Keratinocyte (primary cell): ENCODE measurements at regions not wholly inside any gene's neighbourhood (a gene's known extent, or its start where the extent isn't known, plus 50 kb on each side); places are given as distances from the start of the nearest gene placed in this dataset.

ENCODE experiments used
- DNase-seq: peaks from one replicate; pipeline ENCODE4 v3.0.0-alpha.2; 2011; ENCODE audit warnings: low read depth, missing footprints, low spot score
- FAIRE-seq: peaks from 2 replicates; lab custom pipeline; 2011; peaks lifted over from hg19 to GRCh38; lab: Jason Lieb, UNC
- H2AFZ ChIP-seq: 2 replicates; pipeline ENCODE4 v1.6.0; 2012; ENCODE audit warnings: low read length, control low read depth, inconsistent platforms; ENCODE audit not compliant: control insufficient read depth
- H3K27ac ChIP-seq: 2 replicates; pipeline ENCODE4 v1.5.1; 2011; ENCODE audit warnings: low read length; ENCODE audit not compliant: control insufficient read depth, insufficient read depth
- H3K27me3 ChIP-seq: 3 replicates; pipeline ENCODE4 v1.6.0; 2011; ENCODE audit warnings: low read length; ENCODE audit not compliant: control insufficient read depth, insufficient read depth; ENCODE audit errors: extremely low read depth
- H3K36me3 ChIP-seq, 2 experiments: 2 replicates in 1 of 2; 3 replicates in 1 of 2; pipeline ENCODE4 v1.5.1; 2011; ENCODE audit warnings: low read length in 2 of 2, mild to moderate bottlenecking in 1 of 2; ENCODE audit not compliant: control insufficient read depth in 2 of 2, insufficient read depth in 2 of 2; ENCODE audit errors: extremely low read depth in 1 of 2
- H3K4me1 ChIP-seq: 3 replicates; pipeline ENCODE4 v1.5.1; 2011; ENCODE audit warnings: low read length; ENCODE audit not compliant: control insufficient read depth, insufficient read depth; ENCODE audit errors: extremely low read depth
- H3K4me2 ChIP-seq: 3 replicates; pipeline ENCODE4 v1.6.0; 2011; ENCODE audit warnings: low read depth, low read length; ENCODE audit not compliant: control insufficient read depth, insufficient read depth; ENCODE audit errors: extremely low read depth
- H3K4me3 ChIP-seq, 3 experiments: fragments of 200-600 bp in 1 of 3; sonication (generic) in 1 of 3; 2 replicates in 2 of 3; 3 replicates in 1 of 3; pipeline ENCODE4 v1.5.1; 2011 to 2016; ENCODE audit warnings: low read length in 3 of 3, mild to moderate bottlenecking in 3 of 3, control low read depth in 2 of 3, inconsistent platforms in 1 of 3, low read depth in 1 of 3, mixed read lengths in 1 of 3, mixed run types in 1 of 3, moderate library complexity in 1 of 3; ENCODE audit not compliant: control insufficient read depth in 2 of 3, insufficient read depth in 2 of 3; ENCODE audit errors: extremely low read depth in 1 of 3
- H3K79me2 ChIP-seq: 2 replicates; pipeline ENCODE4 v1.6.0; 2012; ENCODE audit warnings: low read length; ENCODE audit not compliant: control insufficient read depth, insufficient read depth
- H3K9ac ChIP-seq: 3 replicates; pipeline ENCODE4 v1.6.0; 2011; ENCODE audit warnings: low read length; ENCODE audit not compliant: control insufficient read depth, insufficient read depth; ENCODE audit errors: extremely low read depth
- H3K9me1 ChIP-seq: 3 replicates; pipeline ENCODE4 v1.6.0; 2011; ENCODE audit warnings: low read length; ENCODE audit not compliant: control insufficient read depth, insufficient read depth; ENCODE audit errors: extremely low read depth
- H3K9me3 ChIP-seq: 2 replicates; pipeline ENCODE4 v1.5.1; 2012; ENCODE audit warnings: low read depth, low read length; ENCODE audit not compliant: control insufficient read depth
- H4K20me1 ChIP-seq: 3 replicates; pipeline ENCODE4 v1.6.0; 2011; ENCODE audit warnings: low read length; ENCODE audit not compliant: control insufficient read depth, insufficient read depth; ENCODE audit errors: extremely low read depth
- EZH2 ChIP-seq: IDR thresholded peaks from one replicate; pipeline ENCODE4 v1.6.1; 2012; ENCODE audit warnings: inconsistent platforms, mild to moderate bottlenecking, low read length, moderate library complexity
- dilution Hi-C: fragments of 300-500 bp; cut with MboI; formaldehyde crosslinking; loops from one replicate; pipeline ENCODE4 v1.7.0; 2020; ENCODE audit warnings: low sequenced_read_pairs; ENCODE audit not compliant: extremely low pct_ligation_motif_present
- TF ChIP-seq, protein P1 (sequence below), 3 experiments: IDR thresholded peaks in 1 of 3; conservative IDR thresholded peaks in 1 of 3; optimal IDR thresholded peaks in 1 of 3; 2 replicates in 2 of 3; 3 replicates in 1 of 3; pipeline versions ENCODE3 to v1.5.1; 2011; ENCODE audit warnings: low read length in 3 of 3, mild to moderate bottlenecking in 3 of 3, moderate library complexity in 2 of 3, control low read depth in 1 of 3, inconsistent platforms in 1 of 3; ENCODE audit not compliant: insufficient read depth in 2 of 3; ENCODE audit errors: extremely low read depth in 1 of 3

DNA sequence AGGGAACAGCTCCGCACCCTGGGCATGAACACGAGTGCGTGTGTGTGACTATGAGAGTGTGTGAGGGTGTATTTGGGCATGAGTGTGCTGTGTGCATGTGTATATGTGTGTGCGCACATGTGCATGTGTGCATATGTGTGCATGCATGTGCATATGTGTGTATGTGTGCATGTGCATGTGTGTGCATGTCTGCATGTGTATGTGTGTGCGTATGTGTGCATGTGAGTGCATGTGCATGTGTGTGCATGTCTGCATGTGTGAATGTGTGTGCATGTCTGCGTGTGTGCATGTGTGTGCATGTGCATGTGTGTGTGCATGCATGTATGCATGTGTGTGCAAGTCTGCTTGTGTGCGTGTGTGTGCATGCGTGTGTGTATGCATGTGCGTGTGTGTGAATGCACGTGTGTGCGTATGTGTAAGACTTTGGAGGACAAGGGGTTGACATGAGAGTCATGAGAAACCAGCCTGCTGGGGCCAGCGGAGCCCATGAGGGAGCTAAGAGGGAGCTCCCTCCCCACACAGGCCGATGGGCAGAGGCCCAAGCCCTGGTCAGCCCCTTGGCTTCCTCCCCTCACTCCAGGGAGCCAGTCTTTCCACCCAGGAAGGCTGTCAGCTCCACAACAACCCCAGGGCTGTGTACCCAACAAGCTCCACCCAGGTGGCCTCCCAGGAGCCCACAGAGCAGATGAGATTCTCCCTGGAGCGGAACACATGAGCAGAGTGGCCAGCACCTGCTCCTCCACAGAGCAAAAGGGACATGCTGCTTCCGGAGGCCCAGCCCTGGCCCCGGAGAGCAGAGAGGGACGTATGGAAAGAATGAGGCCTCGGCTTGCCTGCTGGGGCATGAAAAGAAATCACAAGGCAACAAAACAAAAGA, 142.5 kb upstream of the PPP2R2D start:
- no peak for FAIRE-seq
- H3K27ac ChIP-seq = no peak overlapping the region
- dilution Hi-C loops = no loop called here
- H3K4me2 ChIP-seq = no peak overlapping the region
- H3K9ac ChIP-seq = no peak overlapping the region
- H3K27me3 ChIP-seq = no peaks in the 10 kb centered on the region
- H3K9me3 ChIP-seq = peaks cover 5% of the 10 kb centered on the region
- H2AFZ ChIP-seq = no peak overlapping the region
- no peaks in the 10 kb centered on the region for H3K9me1 ChIP-seq
- no peak overlapping the region for H3K4me3 ChIP-seq
- H4K20me1 ChIP-seq = no peaks in the 10 kb centered on the region
- no peaks in the 10 kb centered on the region for H3K4me1 ChIP-seq
- H3K36me3 ChIP-seq = no peaks in the 10 kb centered on the region
- TF ChIP-seq EZH2 = no peak
- TF ChIP-seq, protein P1, sequence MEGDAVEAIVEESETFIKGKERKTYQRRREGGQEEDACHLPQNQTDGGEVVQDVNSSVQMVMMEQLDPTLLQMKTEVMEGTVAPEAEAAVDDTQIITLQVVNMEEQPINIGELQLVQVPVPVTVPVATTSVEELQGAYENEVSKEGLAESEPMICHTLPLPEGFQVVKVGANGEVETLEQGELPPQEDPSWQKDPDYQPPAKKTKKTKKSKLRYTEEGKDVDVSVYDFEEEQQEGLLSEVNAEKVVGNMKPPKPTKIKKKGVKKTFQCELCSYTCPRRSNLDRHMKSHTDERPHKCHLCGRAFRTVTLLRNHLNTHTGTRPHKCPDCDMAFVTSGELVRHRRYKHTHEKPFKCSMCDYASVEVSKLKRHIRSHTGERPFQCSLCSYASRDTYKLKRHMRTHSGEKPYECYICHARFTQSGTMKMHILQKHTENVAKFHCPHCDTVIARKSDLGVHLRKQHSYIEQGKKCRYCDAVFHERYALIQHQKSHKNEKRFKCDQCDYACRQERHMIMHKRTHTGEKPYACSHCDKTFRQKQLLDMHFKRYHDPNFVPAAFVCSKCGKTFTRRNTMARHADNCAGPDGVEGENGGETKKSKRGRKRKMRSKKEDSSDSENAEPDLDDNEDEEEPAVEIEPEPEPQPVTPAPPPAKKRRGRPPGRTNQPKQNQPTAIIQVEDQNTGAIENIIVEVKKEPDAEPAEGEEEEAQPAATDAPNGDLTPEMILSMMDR (optimal IDR thresholded peaks at IDR 0.05 in 1 of 3, IDR thresholded peaks at IDR 0.05 in 1 of 3, conservative IDR thresholded peaks at IDR 0.05 in 1 of 3; ENCODE audit: extremely low read depth in 1 of 3, insufficient read depth in 2 of 3, low read length in 3 of 3) = no peak
- no peak for DNase-seq
- no peaks in the 10 kb centered on the region for H3K79me2 ChIP-seq

DNA sequence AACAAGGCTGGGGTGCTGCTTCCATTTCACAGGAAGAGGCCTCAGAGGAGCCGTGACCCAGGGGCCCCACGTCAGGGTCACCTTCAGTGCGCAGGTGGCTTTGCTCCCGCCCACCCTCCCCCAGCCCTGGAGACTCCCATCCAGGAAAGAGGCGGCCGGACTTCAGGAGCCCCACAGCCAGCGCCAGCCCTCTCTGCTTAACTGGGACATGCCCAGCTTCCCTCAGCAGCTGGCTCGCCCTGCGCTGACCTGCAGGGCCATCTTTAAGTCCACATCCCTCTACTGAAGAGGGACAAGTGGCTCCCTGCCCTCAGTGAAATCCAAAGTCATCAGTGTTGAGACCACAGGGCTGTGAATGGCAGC, 141.9 kb upstream of the PPP2R2D start:
- Histone ChIP-seq H3K36me3 (no peaks in the 10 kb centered on the region), H3K9ac (no peak overlapping the region), H3K4me3 (no peak overlapping the region), H3K9me3 (peaks cover 5% of the 10 kb centered on the region), H3K4me1 (no peaks in the 10 kb centered on the region), H4K20me1 (no peaks in the 10 kb centered on the region), H2AFZ (no peak overlapping the region), H3K79me2 (no peaks in the 10 kb centered on the region), H3K9me1 (no peaks in the 10 kb centered on the region), H3K27ac (no peak overlapping the region), H3K27me3 (no peaks in the 10 kb centered on the region), H3K4me2 (no peak overlapping the region)
- TF ChIP-seq, protein P1 (optimal IDR thresholded peaks at IDR 0.05 in 1 of 3, IDR thresholded peaks at IDR 0.05 in 1 of 3, conservative IDR thresholded peaks at IDR 0.05 in 1 of 3; ENCODE audit: extremely low read depth in 1 of 3, insufficient read depth in 2 of 3, low read length in 3 of 3) = no peak
- TF ChIP-seq EZH2 = no peak
- FAIRE-seq = no peak
- no peak for DNase-seq
- dilution Hi-C loops = no loop called here
